Muscle layer of colon (tissue), 2 donors: ENCODE measurements at regions not wholly inside any gene's neighbourhood (a gene's known extent, or its start where the extent isn't known, plus 50 kb on each side); places are given as distances from the start of the nearest gene placed in this dataset.

Experiments
- H3K27ac ChIP-seq: one replicate; pipeline ENCODE4 v1.7.0; 2013; ENCODE audit warnings: low read depth, mild to moderate bottlenecking, low read length, moderate library complexity
- H3K27me3 ChIP-seq, 2 donors: one replicate each; pipeline ENCODE4 v1.7.0; 2013; ENCODE audit warnings: low read length in 2 of 2, mild to moderate bottlenecking in 2 of 2; ENCODE audit not compliant: insufficient read depth in 2 of 2, control insufficient read depth in 1 of 2
- H3K36me3 ChIP-seq: one replicate; pipeline ENCODE4 v1.7.0; 2013; ENCODE audit warnings: mild to moderate bottlenecking, low read length; ENCODE audit not compliant: insufficient read depth
- H3K4me1 ChIP-seq: one replicate; pipeline ENCODE4 v1.7.0; 2013; ENCODE audit warnings: mild to moderate bottlenecking, low read length; ENCODE audit not compliant: insufficient read depth
- H3K4me3 ChIP-seq, 2 donors: one replicate each; pipeline ENCODE4 v1.7.0; 2013; ENCODE audit warnings: low read length in 2 of 2, low read depth in 1 of 2, mild to moderate bottlenecking in 1 of 2, moderate library complexity in 1 of 2
- H3K9ac ChIP-seq: one replicate; pipeline ENCODE4 v1.7.0; 2013; ENCODE audit warnings: low read length
- H3K9me3 ChIP-seq: one replicate; pipeline ENCODE4 v1.7.0; 2013; ENCODE audit warnings: mild to moderate bottlenecking, low read length
- donor health status: abdominal sarcoma.
- donor health status: Adenocarcinoma of cecum.

DNA sequence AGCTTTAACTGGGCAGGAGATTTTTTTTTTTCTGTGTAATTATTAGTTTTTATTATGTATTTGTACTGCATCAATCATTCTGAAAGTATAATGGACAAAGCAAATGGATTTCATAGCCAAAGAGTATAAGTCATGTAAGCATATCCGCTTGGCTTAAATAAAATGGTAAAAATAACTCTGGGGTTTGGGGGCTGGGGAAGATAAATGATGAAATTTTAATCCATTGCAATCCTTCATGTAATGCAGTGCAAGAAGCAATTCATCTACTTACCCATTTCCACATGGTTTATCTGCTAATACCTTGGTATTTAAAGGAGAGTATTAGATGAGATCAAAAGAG is 781.4 kb downstream of the QKI start:
- no peaks in the 10 kb centered on the region for H3K4me1 ChIP-seq
- no peaks in the 10 kb centered on the region for H3K36me3 ChIP-seq
- H3K27me3 ChIP-seq = peaks cover 0 to 4% of the 10 kb centered on the region in 2 donors
- no peak overlapping the region for H3K4me3 ChIP-seq
- no peak overlapping the region for H3K9ac ChIP-seq
- H3K27ac ChIP-seq = no peak overlapping the region
- H3K9me3 ChIP-seq = no peaks in the 10 kb centered on the region

DNA sequence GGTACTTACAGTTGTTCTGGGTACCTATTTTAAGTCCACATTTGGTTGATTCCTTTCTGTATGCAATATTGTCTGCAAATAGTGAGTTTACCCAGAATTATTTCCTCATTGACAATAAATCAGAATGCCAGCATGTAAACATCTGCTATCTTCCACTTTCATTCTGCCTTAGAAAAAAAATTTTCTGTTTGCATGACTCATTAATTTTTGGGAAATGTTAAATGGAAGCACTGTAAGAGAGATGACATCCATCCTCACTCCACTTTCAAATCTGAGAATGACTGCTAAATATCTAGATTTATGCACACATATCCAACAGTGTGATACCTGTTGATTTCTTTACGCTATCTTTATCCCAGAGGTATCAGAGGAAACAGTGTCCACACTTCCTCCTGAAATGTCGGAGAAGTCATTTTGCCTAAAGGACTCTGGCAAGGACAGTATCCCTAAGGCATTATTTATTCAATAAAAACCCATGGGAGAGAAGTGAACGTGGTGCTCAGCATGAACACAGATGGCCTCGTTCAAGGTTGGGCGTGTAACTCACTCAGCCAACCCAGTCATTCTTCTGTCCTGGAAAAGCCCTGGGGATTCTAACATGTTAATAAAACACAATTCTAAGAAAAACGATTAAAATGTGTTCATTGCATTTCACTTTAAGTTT is 780.9 kb downstream of the QKI start:
- Histone ChIP-seq H3K9ac (no peak overlapping the region), H3K27me3 (peaks cover 0 to 4% of the 10 kb centered on the region in 2 donors), H3K27ac (no peak overlapping the region), H3K9me3 (no peaks in the 10 kb centered on the region), H3K36me3 (no peaks in the 10 kb centered on the region), H3K4me1 (no peaks in the 10 kb centered on the region), H3K4me3 (no peak overlapping the region)

DNA sequence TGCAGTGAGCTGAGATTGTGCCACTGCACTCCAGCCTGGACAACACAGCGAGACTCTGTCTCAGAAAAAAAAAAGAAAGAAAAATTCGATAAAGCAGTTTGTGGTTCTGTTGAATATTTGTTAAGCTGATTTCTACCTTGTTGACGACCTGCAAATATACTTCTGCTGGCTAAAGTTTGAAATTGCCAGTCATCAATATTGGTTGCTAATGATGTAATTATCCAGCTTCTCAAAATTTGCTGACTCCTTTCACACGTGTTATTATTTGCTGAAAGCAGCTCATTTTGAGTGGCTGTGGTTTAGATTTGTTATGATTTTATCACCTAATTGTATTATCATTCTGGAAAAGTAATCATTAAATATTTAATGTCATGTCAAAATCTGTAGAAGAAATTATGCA is 774.3 kb downstream of the QKI start:
- H3K27ac ChIP-seq = no peak overlapping the region
- no peaks in the 10 kb centered on the region for H3K36me3 ChIP-seq
- no peak overlapping the region for H3K9ac ChIP-seq
- H3K9me3 ChIP-seq = no peaks in the 10 kb centered on the region
- peaks cover 0 to 4% of the 10 kb centered on the region in 2 donors for H3K27me3 ChIP-seq
- H3K4me3 ChIP-seq = no peak overlapping the region
- H3K4me1 ChIP-seq = no peaks in the 10 kb centered on the region

DNA sequence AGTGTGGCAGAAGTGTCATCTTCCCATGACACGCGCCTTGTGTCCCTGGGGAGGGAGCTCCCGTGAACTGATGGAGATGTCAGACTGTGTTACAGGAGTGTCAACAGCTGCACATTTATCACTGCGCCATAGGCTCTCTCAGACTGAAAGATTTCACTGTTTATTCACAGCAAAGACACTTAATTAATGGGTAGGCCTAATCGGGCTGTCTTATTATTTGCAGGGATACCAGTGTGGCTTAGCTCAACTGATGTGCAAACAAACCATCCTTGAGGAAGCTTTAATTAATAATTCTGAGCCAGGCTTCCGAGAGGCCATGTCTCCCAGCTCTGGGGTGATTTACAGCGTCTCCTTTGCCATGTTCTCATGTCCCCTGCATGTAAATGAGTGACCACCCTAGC is 771.0 kb downstream of the QKI start:
- Histone ChIP-seq H3K9ac (no peak overlapping the region), H3K36me3 (no peaks in the 10 kb centered on the region), H3K27ac (no peak overlapping the region), H3K4me3 (no peak overlapping the region), H3K9me3 (no peaks in the 10 kb centered on the region), H3K4me1 (no peaks in the 10 kb centered on the region), H3K27me3 (no peaks in the 10 kb centered on the region)

DNA sequence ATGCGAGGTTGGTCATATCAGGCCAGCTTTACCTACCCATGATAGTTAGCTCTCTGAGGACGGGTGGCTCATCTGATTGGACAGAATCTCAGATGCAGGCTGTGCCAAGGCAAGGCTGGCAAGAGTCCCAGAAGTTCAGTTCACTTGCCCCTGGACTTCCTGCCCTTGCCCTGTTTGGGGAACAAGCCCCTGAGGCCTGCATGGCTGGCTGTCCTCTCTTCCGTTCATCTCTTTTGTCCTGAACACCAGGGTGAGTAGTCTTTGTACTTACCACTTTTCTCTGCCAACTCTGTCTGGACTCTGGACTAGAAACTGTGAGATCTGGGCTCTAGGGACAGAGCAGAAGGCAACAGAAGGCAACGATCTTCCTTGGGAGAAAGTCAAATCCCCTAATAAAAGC is 769.9 kb downstream of the QKI start:
- Histone ChIP-seq H3K9me3 (no peaks in the 10 kb centered on the region), H3K9ac (no peak overlapping the region), H3K36me3 (no peaks in the 10 kb centered on the region), H3K27me3 (no peaks in the 10 kb centered on the region), H3K27ac (no peak overlapping the region), H3K4me1 (no peaks in the 10 kb centered on the region), H3K4me3 (no peak overlapping the region)

DNA sequence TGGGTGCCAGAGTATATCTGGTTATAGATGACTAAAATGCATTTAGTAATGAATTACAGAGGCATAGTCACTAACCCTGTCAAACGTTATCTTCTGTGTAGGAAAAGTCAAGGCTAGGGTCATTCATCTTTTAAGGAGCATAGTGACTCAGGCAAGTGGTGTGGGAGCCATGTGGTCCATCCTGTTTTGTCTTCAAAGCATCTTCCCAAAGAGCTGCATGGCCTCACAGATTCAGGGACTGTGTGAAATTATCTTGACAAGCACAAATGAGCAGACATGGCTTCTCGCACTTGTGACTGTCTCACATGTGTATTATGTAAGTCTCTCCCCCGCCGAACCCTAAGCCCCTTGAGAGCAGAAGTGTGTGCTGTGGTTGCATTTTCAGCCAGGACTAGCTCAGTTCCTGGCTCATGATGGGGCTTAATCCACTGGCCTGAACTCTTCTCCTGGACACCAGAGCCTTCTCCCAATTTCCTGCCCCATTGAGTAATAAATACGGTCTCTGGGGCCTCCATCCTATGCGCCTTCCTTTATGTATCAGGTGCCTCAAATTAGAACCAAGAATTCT is 769.1 kb downstream of the QKI start:
- no peaks in the 10 kb centered on the region for H3K4me1 ChIP-seq
- no peaks in the 10 kb centered on the region for H3K27me3 ChIP-seq
- no peak overlapping the region for H3K9ac ChIP-seq
- no peaks in the 10 kb centered on the region for H3K9me3 ChIP-seq
- no peaks in the 10 kb centered on the region for H3K36me3 ChIP-seq
- H3K27ac ChIP-seq = no peak overlapping the region
- H3K4me3 ChIP-seq = no peak overlapping the region

DNA sequence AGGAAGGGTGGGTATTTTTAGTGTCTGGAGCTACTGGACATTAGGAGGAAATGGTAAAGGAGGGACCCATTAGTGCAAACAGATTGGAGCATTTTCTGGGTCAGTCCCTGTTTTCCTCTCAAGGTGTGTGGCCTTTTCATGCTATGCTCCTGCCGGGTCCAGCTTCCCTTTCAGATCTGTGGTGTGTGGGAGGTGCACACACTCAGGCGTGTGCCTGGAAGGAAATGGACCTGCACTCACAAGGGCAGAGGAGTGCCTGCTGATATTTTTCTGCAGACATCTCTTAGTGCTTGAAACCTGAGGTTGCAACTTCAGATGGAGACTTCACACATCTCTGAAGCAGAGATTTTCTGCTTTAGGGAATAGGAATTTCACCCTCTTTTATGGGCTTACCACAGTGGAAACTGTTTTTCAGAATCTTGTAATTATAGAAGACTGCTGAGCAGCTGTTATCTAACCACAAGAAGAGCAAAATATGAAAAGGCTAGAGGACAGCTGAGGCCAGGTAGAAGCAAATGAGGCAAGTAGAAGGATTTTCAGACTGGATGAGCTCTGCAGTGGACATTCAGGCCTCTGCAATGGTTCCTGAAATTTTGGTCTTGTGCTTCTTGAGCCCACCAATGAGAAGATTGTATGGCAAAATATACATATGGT is 764.3 kb downstream of the QKI start:
- Histone ChIP-seq H3K36me3 (no peaks in the 10 kb centered on the region), H3K9ac (no peak overlapping the region), H3K27ac (no peak overlapping the region), H3K9me3 (no peaks in the 10 kb centered on the region), H3K4me3 (no peak overlapping the region), H3K27me3 (no peaks in the 10 kb centered on the region), H3K4me1 (no peaks in the 10 kb centered on the region)

DNA sequence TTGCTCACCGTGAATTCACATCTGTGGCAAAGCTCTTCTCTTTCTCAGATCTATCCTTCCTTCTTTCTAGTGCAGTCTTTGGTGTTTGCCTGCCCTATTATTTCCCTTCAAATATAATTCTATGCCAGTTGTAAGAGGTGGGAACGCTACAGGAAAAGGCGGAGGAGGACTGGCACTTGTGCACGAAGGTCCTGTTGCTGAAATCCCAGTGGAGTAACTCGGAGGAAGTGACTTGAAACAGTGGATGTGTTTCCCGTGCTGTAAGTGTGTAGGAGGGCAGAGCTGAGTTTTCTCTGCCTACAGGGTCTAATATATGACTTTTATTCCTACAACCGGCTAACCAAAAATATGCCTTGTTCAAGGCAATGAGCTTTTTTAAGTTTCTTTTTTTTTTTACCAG is 754.8 kb downstream of the QKI start:
- Histone ChIP-seq H3K36me3 (no peaks in the 10 kb centered on the region), H3K27ac (no peak overlapping the region), H3K4me1 (no peaks in the 10 kb centered on the region), H3K9me3 (no peaks in the 10 kb centered on the region), H3K27me3 (no peaks in the 10 kb centered on the region), H3K9ac (no peak overlapping the region), H3K4me3 (no peak overlapping the region)

DNA sequence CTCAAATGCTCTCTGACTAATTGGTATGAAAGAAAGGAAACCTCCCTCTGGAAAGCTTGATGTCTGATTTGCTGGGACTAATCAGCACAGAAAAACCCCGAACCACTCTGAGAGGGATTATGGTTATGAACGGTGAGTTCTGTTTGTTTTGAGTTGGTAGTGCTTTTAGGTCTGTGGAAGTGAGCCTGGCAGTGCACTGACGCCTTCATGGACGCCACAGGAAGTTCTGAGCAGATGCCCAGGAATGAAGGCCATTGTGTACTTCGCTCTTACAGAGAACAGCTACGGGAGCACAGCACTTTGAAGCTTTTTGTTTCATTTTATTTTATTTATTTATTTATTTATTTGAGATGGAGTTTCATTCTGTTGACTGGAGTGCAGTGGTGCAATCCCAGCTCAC is 754.1 kb downstream of the QKI start:
- Histone ChIP-seq H3K27ac (no peak overlapping the region), H3K9ac (no peak overlapping the region), H3K27me3 (no peaks in the 10 kb centered on the region), H3K9me3 (no peaks in the 10 kb centered on the region), H3K36me3 (no peaks in the 10 kb centered on the region), H3K4me1 (no peaks in the 10 kb centered on the region), H3K4me3 (no peak overlapping the region)

DNA sequence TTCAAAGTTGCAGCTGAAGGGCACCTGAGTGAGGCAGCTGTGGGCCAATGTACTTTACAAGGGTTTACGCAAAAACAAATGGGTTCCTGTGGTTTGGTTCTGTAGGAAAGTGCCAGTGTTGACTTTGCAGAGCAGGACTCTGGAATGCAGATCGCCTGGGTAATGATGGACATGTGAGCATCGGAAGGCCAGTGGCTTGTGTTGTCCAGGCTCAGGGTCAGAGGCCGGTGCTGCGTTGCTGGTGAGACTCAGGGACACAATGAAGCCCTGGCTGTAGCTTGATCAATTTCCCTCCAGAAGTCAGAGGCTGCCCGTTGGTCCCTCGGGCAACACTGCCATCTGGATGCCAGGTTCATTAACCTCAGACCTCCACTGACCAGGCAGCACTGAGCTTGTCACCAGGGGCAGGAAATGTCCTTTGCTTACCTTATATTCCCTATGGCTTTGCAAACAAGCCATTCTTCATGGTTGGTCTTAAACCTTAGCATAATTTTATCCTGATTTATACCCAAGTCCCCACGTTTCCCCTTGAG is 753.4 kb downstream of the QKI start:
- no peak overlapping the region for H3K27ac ChIP-seq
- H3K27me3 ChIP-seq = no peaks in the 10 kb centered on the region
- H3K9ac ChIP-seq = no peak overlapping the region
- no peaks in the 10 kb centered on the region for H3K9me3 ChIP-seq
- H3K4me1 ChIP-seq = no peaks in the 10 kb centered on the region
- no peaks in the 10 kb centered on the region for H3K36me3 ChIP-seq
- no peak overlapping the region for H3K4me3 ChIP-seq

DNA sequence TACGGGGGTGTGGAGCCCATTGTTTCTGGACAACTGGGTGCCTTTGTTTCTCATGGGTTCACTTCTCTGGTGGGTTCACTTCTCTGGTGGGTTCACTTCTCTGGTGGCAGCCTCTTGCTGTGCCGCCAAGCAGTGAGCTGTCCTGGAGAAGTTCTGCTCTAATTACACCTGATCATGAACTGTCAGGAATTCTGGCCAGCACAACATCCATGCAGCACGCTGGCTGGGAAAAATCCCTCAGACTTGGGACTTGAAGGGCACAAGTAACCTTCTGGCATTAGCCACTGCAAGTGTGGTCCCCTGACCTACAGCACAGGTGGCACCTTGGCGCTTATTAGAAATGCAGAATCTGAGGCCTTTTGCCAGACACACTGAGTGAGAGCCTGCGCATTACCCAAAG is 752.5 kb downstream of the QKI start:
- no peak overlapping the region for H3K27ac ChIP-seq
- no peaks in the 10 kb centered on the region for H3K4me1 ChIP-seq
- no peaks in the 10 kb centered on the region for H3K27me3 ChIP-seq
- H3K9ac ChIP-seq = no peak overlapping the region
- no peak overlapping the region for H3K4me3 ChIP-seq
- H3K9me3 ChIP-seq = no peaks in the 10 kb centered on the region
- H3K36me3 ChIP-seq = no peaks in the 10 kb centered on the region

DNA sequence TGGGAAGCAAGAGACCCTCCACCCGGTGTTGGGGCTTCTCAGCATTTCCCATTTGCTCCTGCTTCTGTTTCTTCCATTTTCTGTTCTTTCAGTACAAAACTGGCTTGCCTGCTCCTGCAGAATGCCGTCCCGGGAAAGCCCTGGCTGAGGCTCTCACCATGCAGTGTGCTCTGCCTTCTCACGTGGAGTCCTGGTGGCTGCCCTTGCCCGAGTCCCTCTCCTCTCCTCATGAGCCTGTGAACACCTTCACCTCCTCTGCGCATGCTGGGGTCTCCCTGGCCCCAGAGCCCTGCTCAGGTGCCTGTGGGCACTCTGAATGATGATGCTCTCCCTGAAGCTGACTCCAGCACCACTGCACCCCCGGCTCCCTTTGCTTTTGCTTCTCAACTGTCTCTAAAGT is 752.0 kb downstream of the QKI start:
- no peak overlapping the region for H3K4me3 ChIP-seq
- no peak overlapping the region for H3K9ac ChIP-seq
- H3K27ac ChIP-seq = no peak overlapping the region
- no peaks in the 10 kb centered on the region for H3K27me3 ChIP-seq
- no peaks in the 10 kb centered on the region for H3K4me1 ChIP-seq
- no peaks in the 10 kb centered on the region for H3K9me3 ChIP-seq
- H3K36me3 ChIP-seq = no peaks in the 10 kb centered on the region
